ENCODE measurements at regions not wholly inside any gene's neighbourhood (a gene's known extent, or its start where the extent isn't known, plus 50 kb on each side); places are given as distances from the start of the nearest gene placed in this dataset.
"Not testable (repeated sequence)": the region's sequence is repeated elsewhere in the genome, so short reads cannot be mapped to it uniquely, and the experiment has no call there.

GRCh38 chr6:85285114-85285513, 164.8 kb upstream of the NT5E start:
- DNase-seq (ENCODE audit: low read depth, low spot score) = no peak

- no peak for DNase-seq (ENCODE audit: low read depth, low spot score)
Observed at GRCh38 chr6:85283436-85283835, 166.4 kb upstream of the NT5E start.

- DNase-seq (ENCODE audit: low read depth, low spot score) = no peak
Observed at GRCh38 chr6:85278466-85279035, 171.3 kb upstream of the NT5E start.

GRCh38 chr6:85276026-85276425, 173.9 kb upstream of the NT5E start:
- not testable (repeated sequence) for DNase-seq (ENCODE audit: low read depth, low spot score)

DNA sequence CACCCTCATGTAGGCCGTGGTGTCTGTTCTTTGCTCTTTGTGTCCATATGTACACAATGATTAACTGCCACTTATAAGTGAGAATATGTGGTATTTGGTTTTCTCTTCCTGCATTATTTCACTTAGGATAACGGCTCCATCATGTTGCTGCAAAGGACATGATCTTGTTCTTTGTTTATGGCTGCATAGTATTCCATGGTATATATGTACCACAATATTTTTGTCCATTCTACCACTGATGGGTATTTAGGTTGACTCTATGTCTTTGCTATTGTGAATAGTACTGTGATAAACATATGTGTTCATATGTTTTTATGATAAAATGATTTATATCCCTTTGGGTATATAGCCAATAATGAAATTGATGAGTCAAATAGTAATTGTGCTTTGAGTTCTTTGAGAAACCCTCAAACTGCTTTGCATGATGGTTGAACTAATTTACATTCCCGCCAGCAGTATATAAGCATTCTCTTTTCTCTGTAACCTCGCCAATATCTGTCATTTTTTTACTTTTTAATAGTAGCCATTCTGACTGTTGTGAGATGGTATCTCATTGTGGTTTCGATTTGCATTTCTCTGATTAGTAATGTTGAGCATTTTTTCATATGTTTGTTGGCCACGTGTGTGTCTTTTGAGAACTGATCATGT, 174.4 kb upstream of the NT5E start:
- no peak for DNase-seq (ENCODE audit: low read depth, low spot score)

GRCh38 chr6:85273870-85274269, 176.0 kb upstream of the NT5E start:
- DNase-seq (ENCODE audit: low read depth, low spot score) = no peak

- DNase-seq (ENCODE audit: low read depth, low spot score) = no peak
Observed at GRCh38 chr6:85273046-85273445, 176.8 kb upstream of the NT5E start.

DNA sequence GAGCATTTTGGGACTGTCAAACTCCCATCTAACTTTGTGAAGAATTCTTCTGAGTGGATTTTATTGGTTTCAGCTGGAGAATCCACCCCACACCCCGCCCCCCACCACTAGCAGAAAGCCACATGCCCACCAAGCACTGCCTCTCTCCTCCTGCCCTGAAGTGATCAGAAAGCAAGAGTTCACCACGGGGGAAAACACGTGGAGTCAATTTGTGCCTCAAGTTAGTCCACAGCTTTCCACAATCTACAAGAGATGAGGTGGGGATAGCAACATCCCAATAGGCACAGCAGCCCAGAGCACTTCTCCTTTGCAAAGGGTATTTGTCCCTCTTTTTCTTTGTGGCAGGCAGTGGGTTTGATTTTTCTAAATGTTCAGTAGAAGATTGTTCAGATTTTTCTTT, 177.3 kb upstream of the NT5E start:
- no peak for DNase-seq (ENCODE audit: low read depth, low spot score)

DNA sequence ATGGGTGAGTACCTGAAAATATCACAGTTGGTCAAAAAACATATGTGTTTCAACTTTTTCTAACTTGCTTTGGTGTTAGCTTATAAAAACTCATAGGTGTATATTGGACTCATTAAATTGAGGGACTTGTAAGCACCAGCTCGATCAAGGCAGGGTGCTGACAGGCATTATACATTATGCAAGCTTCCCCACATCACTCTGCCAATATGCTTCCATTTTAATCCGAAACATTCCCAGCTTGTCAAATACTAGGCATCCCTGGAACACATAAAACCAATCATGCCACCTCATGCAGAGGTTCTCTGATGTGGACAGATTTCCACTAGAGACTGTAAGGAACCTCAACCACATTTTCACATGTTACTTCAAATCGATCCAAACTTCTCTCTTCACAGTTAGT, 187.3 kb upstream of the NT5E start:
- no peak for DNase-seq (ENCODE audit: low read depth, low spot score)

GRCh38 chr6:85261271-85261670, 188.6 kb upstream of the NT5E start:
- no peak for DNase-seq (ENCODE audit: low read depth, low spot score)

DNA sequence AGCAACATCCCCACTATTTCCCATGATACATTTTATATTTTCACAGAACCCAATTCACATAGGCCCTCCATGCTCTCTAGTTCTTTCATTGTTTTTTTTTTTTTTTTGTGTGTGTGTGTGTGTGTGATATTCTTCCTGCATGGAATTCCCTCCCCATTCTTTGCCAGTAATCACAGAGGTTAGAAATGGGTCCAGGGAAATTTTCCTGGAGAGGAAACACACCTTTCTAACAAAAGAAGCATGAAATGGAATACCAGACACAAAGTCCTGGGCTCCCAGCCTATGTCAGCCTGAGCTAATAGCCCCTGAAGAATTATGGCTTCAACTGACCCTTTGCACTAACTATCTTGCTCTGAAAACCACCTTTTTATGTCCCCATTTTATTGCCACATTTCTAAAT, 194.2 kb upstream of the NT5E start:
- no peak for DNase-seq (ENCODE audit: low read depth, low spot score)

- DNase-seq (ENCODE audit: low read depth, low spot score) = no peak
Observed at GRCh38 chr6:85252552-85252951, 197.3 kb upstream of the NT5E start.

DNA sequence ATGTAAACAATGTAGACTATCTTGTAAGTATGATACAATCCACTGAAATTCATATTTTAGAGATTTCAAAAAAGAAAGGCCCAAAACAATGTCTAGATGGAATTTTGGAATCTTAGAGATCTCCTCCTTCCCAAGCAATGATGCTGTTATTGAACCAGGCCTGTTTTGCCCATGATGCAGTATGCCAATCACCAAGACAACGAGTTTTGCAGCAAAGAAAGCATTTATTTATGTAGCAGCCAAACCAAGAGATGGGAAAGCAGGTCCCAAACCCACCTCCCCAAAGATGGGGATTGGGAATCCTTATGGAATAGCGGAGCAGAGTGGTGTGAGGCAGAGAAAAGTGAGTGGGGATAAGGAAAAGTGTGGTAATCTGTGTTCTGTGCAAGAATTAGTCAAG, 197.8 kb upstream of the NT5E start:
- DNase-seq (ENCODE audit: low read depth, low spot score) = no peak

DNA sequence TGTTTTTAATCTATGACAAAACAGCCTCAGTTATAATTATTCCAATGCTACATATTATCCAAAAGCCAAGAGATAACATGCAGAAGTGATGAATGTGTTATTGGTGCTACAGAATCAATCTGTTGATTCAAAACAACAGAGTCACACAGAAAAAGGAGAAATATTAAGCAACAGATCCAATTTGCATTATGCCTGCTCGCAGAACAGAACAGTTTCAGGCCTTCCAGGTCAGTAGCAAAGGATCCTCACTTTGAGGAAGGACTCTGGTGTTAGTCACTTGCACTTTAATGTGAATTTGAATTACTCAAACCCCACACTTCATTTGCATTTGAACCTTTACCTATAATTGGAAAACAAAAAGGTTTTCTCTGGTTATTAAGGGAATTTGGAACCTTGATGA, 198.6 kb upstream of the NT5E start:
- no peak for DNase-seq (ENCODE audit: low read depth, low spot score)

DNA sequence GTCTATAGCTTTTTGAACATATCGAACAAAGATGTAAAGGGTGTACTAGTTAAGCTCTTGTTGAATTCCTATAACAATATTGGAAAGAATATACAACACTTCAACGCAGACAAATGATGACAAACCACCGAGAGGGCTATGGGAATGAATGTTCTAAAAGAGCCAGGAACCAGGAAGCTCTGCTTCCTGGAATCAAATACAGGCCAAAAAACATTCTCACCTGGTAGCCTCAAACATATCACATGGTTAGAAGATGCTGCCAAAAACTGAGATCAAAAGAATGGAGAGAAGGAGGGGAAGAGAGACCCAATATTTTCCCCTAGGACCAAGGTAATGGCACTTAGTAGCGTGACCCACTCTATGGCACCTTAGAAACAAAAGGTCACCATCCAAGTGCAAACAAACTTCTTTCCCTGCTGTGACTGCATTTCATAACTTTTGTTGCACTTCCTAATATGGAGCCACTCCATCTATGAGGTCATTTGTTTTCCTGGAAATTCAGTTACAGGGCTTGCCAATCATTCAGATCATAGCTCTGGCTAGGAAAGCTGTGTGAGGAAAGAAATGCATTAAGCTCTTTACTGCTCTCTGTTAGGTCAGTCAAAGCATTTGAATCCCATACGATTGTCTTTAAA, 199.2 kb upstream of the NT5E start:
- no peak for DNase-seq (ENCODE audit: low read depth, low spot score)

GRCh38 chr6:85245004-85245403, 204.9 kb upstream of the NT5E start:
- no peak for DNase-seq (ENCODE audit: low read depth, low spot score)

- DNase-seq (ENCODE audit: low read depth, low spot score) = no peak
Observed at GRCh38 chr6:85241498-85242052, 208.3 kb upstream of the NT5E start.

- DNase-seq (ENCODE audit: low read depth, low spot score) = no peak
Observed at GRCh38 chr6:85240787-85241385, 209.0 kb upstream of the NT5E start.

GRCh38 chr6:85237478-85237877, 212.4 kb upstream of the NT5E start:
- no peak for DNase-seq (ENCODE audit: low read depth, low spot score)

GRCh38 chr6:85236636-85237035, 213.2 kb upstream of the NT5E start:
- DNase-seq (ENCODE audit: low read depth, low spot score) = no peak

DNA sequence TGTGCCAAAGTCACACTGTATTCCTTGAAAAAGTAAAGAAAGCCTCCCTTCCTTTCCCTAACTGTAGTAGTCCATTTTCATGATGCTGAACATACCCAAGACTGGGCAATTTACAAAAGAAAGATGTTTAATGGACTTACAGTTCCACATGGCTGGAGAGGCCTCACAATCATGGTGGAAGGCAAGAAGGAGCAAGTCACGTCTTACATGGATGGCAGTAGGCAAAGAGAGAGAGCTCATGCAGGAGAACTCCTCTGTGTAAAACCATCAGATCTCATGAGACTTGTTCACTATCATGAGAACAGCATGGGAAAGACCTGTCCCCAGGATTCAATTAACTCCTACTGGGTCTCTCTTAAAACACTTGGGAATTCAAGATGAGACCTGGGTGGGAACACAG, 222.5 kb upstream of the NT5E start:
- not testable (repeated sequence) for DNase-seq (ENCODE audit: low read depth, low spot score)

DNA sequence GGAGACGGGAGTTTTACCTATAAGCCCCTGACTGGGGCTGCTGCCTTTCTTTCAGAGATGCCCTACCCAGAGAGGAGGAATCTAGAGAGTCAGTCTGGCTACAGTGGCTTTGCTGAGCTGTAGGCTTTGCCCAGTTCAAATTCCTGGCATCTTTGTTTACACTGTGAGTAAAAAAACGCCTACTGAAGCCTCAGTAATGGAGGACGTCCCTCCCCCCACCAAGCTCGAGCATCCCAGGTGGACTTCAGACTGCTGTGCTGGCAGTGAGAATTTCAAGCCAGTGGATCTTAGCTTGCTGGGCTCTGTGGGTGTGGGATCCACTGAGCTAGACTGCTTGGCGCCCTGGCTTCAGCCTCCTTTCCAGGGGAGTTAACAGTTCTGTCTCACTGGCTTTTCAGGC, 237.1 kb upstream of the NT5E start:
- not testable (repeated sequence) for DNase-seq (ENCODE audit: low read depth, low spot score)

DNA sequence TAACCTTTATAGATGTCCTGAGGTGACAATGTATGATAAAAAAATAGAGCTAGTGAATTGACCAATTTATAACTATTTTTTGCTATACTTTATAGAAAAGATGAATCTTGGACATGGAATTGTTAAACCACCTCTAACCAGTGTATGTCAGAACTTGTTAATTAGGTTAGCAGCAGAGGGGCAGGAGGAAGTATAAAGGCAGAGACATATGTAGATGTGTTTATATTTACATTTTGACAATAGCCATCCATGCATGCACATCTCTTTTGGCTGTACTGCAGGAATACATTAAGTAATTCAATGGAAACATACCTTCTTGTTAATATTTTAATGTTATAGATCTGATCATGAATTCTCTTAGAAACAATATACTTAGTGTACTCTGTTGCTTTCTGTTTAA, 254.6 kb upstream of the NT5E start:
- DNase-seq (ENCODE audit: low read depth, low spot score) = no peak

Measured in activated naive CD8-positive, alpha-beta T cell treated with anti-CD3 and anti-CD28 coated beads, Interleukin-2, amount 50 U/mL, for 16 hours (primary cell).